ENCODE measurements at regions not wholly inside any gene's neighbourhood (a gene's known extent, or its start where the extent isn't known, plus 50 kb on each side); places are given as distances from the start of the nearest gene placed in this dataset.

GRCh38 chr1:184254849-184255248 is 132.0 kb upstream of the C1orf21 start:
- no peak for DNase-seq
- no peak overlapping the region for H3K4me3 ChIP-seq
- TF ChIP-seq CTCF (IDR thresholded peaks at IDR 0.05) = no peak
- intact Hi-C loops (cut with DNase I) = no loop called here
- H3K27ac ChIP-seq = no peak overlapping the region
- H3K9ac ChIP-seq (ENCODE audit: low read depth in 2 of 2, low read length in 2 of 2) = no peak overlapping the region
- no peaks in the 10 kb centered on the region for H3K9me3 ChIP-seq
- no peaks in the 10 kb centered on the region for H3K27me3 ChIP-seq
- H3K36me3 ChIP-seq = no peaks in the 10 kb centered on the region
- H3K4me1 ChIP-seq = no peaks in the 10 kb centered on the region

GRCh38 chr1:184255560-184255959 is 131.3 kb upstream of the C1orf21 start:
- Histone ChIP-seq H3K9me3 (no peaks in the 10 kb centered on the region), H3K9ac (ENCODE audit: low read depth in 2 of 2, low read length in 2 of 2) (no peak overlapping the region), H3K27me3 (no peaks in the 10 kb centered on the region), H3K4me3 (no peak overlapping the region), H3K4me1 (no peaks in the 10 kb centered on the region), H3K27ac (no peak overlapping the region), H3K36me3 (no peaks in the 10 kb centered on the region)
- no peak for DNase-seq
- TF ChIP-seq CTCF (IDR thresholded peaks at IDR 0.05) = no peak
- intact Hi-C loops (cut with DNase I) = no loop called here

GRCh38 chr1:184257873-184258272 is 129.0 kb upstream of the C1orf21 start:
- intact Hi-C loops (cut with DNase I) = no loop called here
- no peak overlapping the region for H3K4me3 ChIP-seq
- TF ChIP-seq CTCF (IDR thresholded peaks at IDR 0.05) = no peak
- no peak for DNase-seq
- no peaks in the 10 kb centered on the region for H3K9me3 ChIP-seq
- no peaks in the 10 kb centered on the region for H3K36me3 ChIP-seq
- H3K27ac ChIP-seq = no peak overlapping the region
- H3K9ac ChIP-seq (ENCODE audit: low read depth in 2 of 2, low read length in 2 of 2) = no peak overlapping the region
- H3K27me3 ChIP-seq = no peaks in the 10 kb centered on the region
- no peaks in the 10 kb centered on the region for H3K4me1 ChIP-seq

- no peak for TF ChIP-seq CTCF (IDR thresholded peaks at IDR 0.05)
- no peaks in the 10 kb centered on the region for H3K36me3 ChIP-seq
- intact Hi-C loops (cut with DNase I) = no loop called here
- no peak overlapping the region for H3K27ac ChIP-seq
- no peak overlapping the region for H3K4me3 ChIP-seq
- no peaks in the 10 kb centered on the region for H3K27me3 ChIP-seq
- DNase-seq = no peak
- no peaks in the 10 kb centered on the region for H3K9me3 ChIP-seq
- H3K9ac ChIP-seq (ENCODE audit: low read depth in 2 of 2, low read length in 2 of 2) = no peak overlapping the region
- no peaks in the 10 kb centered on the region for H3K4me1 ChIP-seq
These were observed 128.3 kb upstream of the C1orf21 start for GRCh38 chr1:184258525-184258924.

GRCh38 chr1:184260382-184260781 is 126.4 kb upstream of the C1orf21 start:
- Histone ChIP-seq H3K4me3 (no peak overlapping the region), H3K27ac (no peak overlapping the region), H3K27me3 (no peaks in the 10 kb centered on the region), H3K9me3 (no peaks in the 10 kb centered on the region), H3K9ac (ENCODE audit: low read depth in 2 of 2, low read length in 2 of 2) (no peak overlapping the region), H3K4me1 (no peaks in the 10 kb centered on the region), H3K36me3 (no peaks in the 10 kb centered on the region)
- DNase-seq = no peak
- TF ChIP-seq CTCF (IDR thresholded peaks at IDR 0.05) = no peak
- intact Hi-C loops (cut with DNase I) = no loop called here

GRCh38 chr1:184262109-184262508 is 124.7 kb upstream of the C1orf21 start:
- intact Hi-C loops (cut with DNase I) = no loop called here
- no peak overlapping the region for H3K27ac ChIP-seq
- DNase-seq = no peak
- H3K27me3 ChIP-seq = no peaks in the 10 kb centered on the region
- H3K9ac ChIP-seq (ENCODE audit: low read depth in 2 of 2, low read length in 2 of 2) = no peak overlapping the region
- H3K4me1 ChIP-seq = no peaks in the 10 kb centered on the region
- no peaks in the 10 kb centered on the region for H3K36me3 ChIP-seq
- H3K9me3 ChIP-seq = no peaks in the 10 kb centered on the region
- H3K4me3 ChIP-seq = no peak overlapping the region
- no peak for TF ChIP-seq CTCF (IDR thresholded peaks at IDR 0.05)

Data from colonic mucosa (tissue), 4 donors.